ENCODE measurements at regions not wholly inside any gene's neighbourhood (a gene's known extent, or its start where the extent isn't known, plus 50 kb on each side); places are given as distances from the start of the nearest gene placed in this dataset.

DNA sequence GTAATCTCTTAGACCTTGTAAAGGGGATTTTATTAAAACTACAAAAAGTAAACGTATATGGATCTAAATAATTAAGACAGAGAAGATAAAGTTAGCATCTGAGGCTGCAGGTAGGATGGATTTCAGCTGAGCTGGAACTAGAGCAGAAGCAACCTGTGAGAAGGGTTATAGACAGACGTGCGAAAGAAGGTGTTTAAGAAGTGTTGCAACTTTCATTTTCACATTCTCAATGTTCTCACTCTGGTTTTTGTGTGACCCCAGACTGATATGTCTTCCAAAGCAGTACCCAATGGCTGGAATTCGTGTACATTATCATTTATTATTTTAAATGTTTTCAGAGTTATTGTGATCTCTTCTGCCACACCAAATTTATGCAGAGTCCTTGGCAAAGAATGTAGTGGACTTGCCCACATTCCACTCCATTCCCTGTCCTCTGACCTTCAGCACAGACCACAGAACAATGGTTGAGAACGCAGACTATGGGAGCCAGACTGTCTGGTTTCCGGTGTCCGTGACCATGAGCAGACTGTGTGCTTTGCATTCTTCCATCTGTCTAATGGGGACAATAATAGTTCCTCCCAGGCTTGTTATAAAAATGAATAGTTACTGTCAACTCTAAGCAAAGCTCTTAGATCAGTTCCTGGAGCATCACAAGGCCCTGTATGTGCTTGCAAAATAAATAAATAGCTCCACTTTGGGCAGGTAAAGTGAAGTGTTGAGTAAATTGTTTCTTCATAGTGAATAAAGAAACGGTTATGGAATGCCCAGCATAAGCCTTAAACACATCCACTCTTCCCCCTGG lies 140.6 kb upstream of the SAMSN1 start:
- no peak overlapping the region for H3K4me3 ChIP-seq (replicated peaks in 1 of 4; ENCODE audit: control extremely low read depth in 1 of 4, insufficient read depth in 1 of 4, low read depth in 3 of 4, low read length in 4 of 4)
- H3K79me2 ChIP-seq (ENCODE audit: control insufficient read depth, insufficient read depth, low read length): no peaks in the 10 kb centered on the region
- TF ChIP-seq, protein P1, sequence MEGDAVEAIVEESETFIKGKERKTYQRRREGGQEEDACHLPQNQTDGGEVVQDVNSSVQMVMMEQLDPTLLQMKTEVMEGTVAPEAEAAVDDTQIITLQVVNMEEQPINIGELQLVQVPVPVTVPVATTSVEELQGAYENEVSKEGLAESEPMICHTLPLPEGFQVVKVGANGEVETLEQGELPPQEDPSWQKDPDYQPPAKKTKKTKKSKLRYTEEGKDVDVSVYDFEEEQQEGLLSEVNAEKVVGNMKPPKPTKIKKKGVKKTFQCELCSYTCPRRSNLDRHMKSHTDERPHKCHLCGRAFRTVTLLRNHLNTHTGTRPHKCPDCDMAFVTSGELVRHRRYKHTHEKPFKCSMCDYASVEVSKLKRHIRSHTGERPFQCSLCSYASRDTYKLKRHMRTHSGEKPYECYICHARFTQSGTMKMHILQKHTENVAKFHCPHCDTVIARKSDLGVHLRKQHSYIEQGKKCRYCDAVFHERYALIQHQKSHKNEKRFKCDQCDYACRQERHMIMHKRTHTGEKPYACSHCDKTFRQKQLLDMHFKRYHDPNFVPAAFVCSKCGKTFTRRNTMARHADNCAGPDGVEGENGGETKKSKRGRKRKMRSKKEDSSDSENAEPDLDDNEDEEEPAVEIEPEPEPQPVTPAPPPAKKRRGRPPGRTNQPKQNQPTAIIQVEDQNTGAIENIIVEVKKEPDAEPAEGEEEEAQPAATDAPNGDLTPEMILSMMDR (conservative IDR thresholded peaks at IDR 0.05 in 1 of 2, IDR thresholded peaks at IDR 0.05 in 1 of 2; ENCODE audit: low read depth in 1 of 2, low read length in 2 of 2): no peak
- no peak for TF ChIP-seq EZH2 (IDR thresholded peaks at IDR 0.05; ENCODE audit: low read length, missing control alignments)
- H3K27ac ChIP-seq (ENCODE audit: insufficient read depth, low read length): no peak overlapping the region
- H4K20me1 ChIP-seq (ENCODE audit: control insufficient read depth, extremely low read depth, insufficient read depth, low read length): no peaks in the 10 kb centered on the region
- H3K36me3 ChIP-seq (ENCODE audit: control insufficient read depth, insufficient read depth, low read length): no peaks in the 10 kb centered on the region
- H3K27me3 ChIP-seq (ENCODE audit: control insufficient read depth, insufficient read depth, low read length): no peaks in the 10 kb centered on the region
- no peak overlapping the region for H3K9ac ChIP-seq (ENCODE audit: insufficient read depth, low read length)
- DNase-seq (ENCODE audit: low read depth in 2 of 2): peak in 1 of 2 donors; percentile 9
- no peak overlapping the region for H3K4me2 ChIP-seq (ENCODE audit: extremely low read depth, insufficient read depth, low read length)
- H2AFZ ChIP-seq (ENCODE audit: low read length): no peak overlapping the region
- no peaks in the 10 kb centered on the region for H3K9me3 ChIP-seq (ENCODE audit: control insufficient read depth, insufficient read depth, low read depth, low read length)
- no peaks in the 10 kb centered on the region for H3K4me1 ChIP-seq (ENCODE audit: control insufficient read depth, extremely low read depth, insufficient read depth, low read length)

DNA sequence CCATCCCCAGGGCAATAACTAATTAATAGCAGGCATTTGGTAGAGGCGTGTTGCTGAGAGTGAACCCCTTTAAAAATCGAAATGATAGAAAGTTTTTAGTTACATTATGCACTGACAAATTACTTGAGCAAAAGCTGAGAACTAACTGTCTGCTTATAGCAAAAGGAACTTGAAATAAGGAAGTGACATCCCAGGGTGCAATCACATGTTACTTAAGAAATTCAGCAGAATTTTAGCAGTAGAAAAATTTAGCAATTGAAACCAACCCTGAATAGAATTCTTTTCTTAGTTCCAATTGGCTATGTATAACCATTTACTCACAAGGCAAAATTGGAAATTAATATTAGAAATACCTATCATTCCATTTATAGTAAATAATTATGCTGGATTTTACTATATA lies 139.5 kb upstream of the SAMSN1 start:
- Histone ChIP-seq H3K9me3 (ENCODE audit: control insufficient read depth, insufficient read depth, low read depth, low read length) (no peaks in the 10 kb centered on the region), H2AFZ (ENCODE audit: low read length) (no peak overlapping the region), H4K20me1 (ENCODE audit: control insufficient read depth, extremely low read depth, insufficient read depth, low read length) (no peaks in the 10 kb centered on the region), H3K27me3 (ENCODE audit: control insufficient read depth, insufficient read depth, low read length) (no peaks in the 10 kb centered on the region), H3K9ac (ENCODE audit: insufficient read depth, low read length) (no peak overlapping the region), H3K4me2 (ENCODE audit: extremely low read depth, insufficient read depth, low read length) (no peak overlapping the region), H3K27ac (ENCODE audit: insufficient read depth, low read length) (no peak overlapping the region), H3K36me3 (ENCODE audit: control insufficient read depth, insufficient read depth, low read length) (no peaks in the 10 kb centered on the region), H3K79me2 (ENCODE audit: control insufficient read depth, insufficient read depth, low read length) (no peaks in the 10 kb centered on the region), H3K4me1 (ENCODE audit: control insufficient read depth, extremely low read depth, insufficient read depth, low read length) (no peaks in the 10 kb centered on the region), H3K4me3 (replicated peaks in 1 of 4; ENCODE audit: control extremely low read depth in 1 of 4, insufficient read depth in 1 of 4, low read depth in 3 of 4, low read length in 4 of 4) (no peak overlapping the region)
- TF ChIP-seq, protein P1 (conservative IDR thresholded peaks at IDR 0.05 in 1 of 2, IDR thresholded peaks at IDR 0.05 in 1 of 2; ENCODE audit: low read depth in 1 of 2, low read length in 2 of 2): no peak
- no peak for TF ChIP-seq EZH2 (IDR thresholded peaks at IDR 0.05; ENCODE audit: low read length, missing control alignments)
- DNase-seq (ENCODE audit: low read depth in 2 of 2): no peak

DNA sequence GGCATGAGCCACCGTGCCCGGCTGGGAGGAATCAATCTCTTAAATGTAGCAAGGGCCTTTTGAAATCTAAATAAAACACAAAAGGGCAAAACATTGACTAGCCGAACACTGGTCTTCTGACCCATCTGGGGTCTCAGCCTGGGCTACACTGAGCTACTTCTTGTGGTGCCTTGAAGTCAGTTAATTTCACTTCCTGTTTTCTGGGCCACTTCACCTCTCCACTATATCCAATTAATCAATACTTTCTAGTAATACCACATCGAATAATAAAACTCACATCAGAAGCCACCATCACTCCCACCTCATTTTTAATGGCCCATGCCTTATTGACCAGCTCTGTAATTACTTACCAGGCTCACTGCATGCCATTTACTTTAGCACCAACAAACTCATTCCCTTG lies 138.0 kb upstream of the SAMSN1 start:
- Histone ChIP-seq H4K20me1 (ENCODE audit: control insufficient read depth, extremely low read depth, insufficient read depth, low read length) (no peaks in the 10 kb centered on the region), H3K79me2 (ENCODE audit: control insufficient read depth, insufficient read depth, low read length) (no peaks in the 10 kb centered on the region), H3K36me3 (ENCODE audit: control insufficient read depth, insufficient read depth, low read length) (no peaks in the 10 kb centered on the region), H3K4me2 (ENCODE audit: extremely low read depth, insufficient read depth, low read length) (no peak overlapping the region), H3K9ac (ENCODE audit: insufficient read depth, low read length) (no peak overlapping the region), H3K27me3 (ENCODE audit: control insufficient read depth, insufficient read depth, low read length) (no peaks in the 10 kb centered on the region), H3K9me3 (ENCODE audit: control insufficient read depth, insufficient read depth, low read depth, low read length) (no peaks in the 10 kb centered on the region), H3K27ac (ENCODE audit: insufficient read depth, low read length) (no peak overlapping the region), H3K4me1 (ENCODE audit: control insufficient read depth, extremely low read depth, insufficient read depth, low read length) (no peaks in the 10 kb centered on the region), H3K4me3 (replicated peaks in 1 of 4; ENCODE audit: control extremely low read depth in 1 of 4, insufficient read depth in 1 of 4, low read depth in 3 of 4, low read length in 4 of 4) (no peak overlapping the region), H2AFZ (ENCODE audit: low read length) (no peak overlapping the region)
- DNase-seq (ENCODE audit: low read depth in 2 of 2): no peak
- TF ChIP-seq, protein P1 (conservative IDR thresholded peaks at IDR 0.05 in 1 of 2, IDR thresholded peaks at IDR 0.05 in 1 of 2; ENCODE audit: low read depth in 1 of 2, low read length in 2 of 2): no peak
- TF ChIP-seq EZH2 (IDR thresholded peaks at IDR 0.05; ENCODE audit: low read length, missing control alignments): no peak

Data from fibroblast of lung (primary cell).